PC-9 (cell line): ENCODE measurements at regions not wholly inside any gene's neighbourhood (a gene's known extent, or its start where the extent isn't known, plus 50 kb on each side); places are given as distances from the start of the nearest gene placed in this dataset.
"Not testable (repeated sequence)": the region's sequence is repeated elsewhere in the genome, so short reads cannot be mapped to it uniquely, and the experiment has no call there.

Experiments
- BruUV-seq: library from RNA; stranded (reverse); fragments of 400-500 nt; replicated peaks from 2 replicates; lab custom pipeline; 2021; lab: Mats Ljungman, UMichigan
- CTCF ChIA-PET: fragments of 300-600 bp; sonication (Branson Sonifier 250); formaldehyde crosslinking; loops from one replicate; lab custom pipeline; 2022; ENCODE audit warnings: antibody characterized with exemption; lab: Charles Lee
- POLR2A ChIA-PET: fragments of 300-600 bp; sonication (Branson Sonifier 250); formaldehyde crosslinking; loops from one replicate; lab custom pipeline; 2022; ENCODE audit warnings: antibody characterized with exemption; ENCODE audit not compliant: unreplicated experiment; lab: Charles Lee
- DNase-seq, 2 experiments: peaks; one replicate each; pipeline versions ENCODE4 v3.0.0 to v3.0.0-alpha.2; 2015 to 2022; ENCODE audit warnings: mixed read lengths in 1 of 2
- H2AFZ ChIP-seq: fragments of 200-600 bp; sonication (generic); 2 replicates; pipeline ENCODE4 v1.8.1; 2017; ENCODE audit warnings: antibody characterized with exemption
- H3F3A ChIP-seq: fragments of 200-600 bp; sonication (generic); 2 replicates; pipeline ENCODE4 v1.8.1; 2017; ENCODE audit warnings: antibody characterized with exemption, mild to moderate bottlenecking, low read depth; ENCODE audit not compliant: insufficient read depth
- H3K27ac ChIP-seq: fragments of 200-600 bp; sonication (generic); 2 replicates; pipeline ENCODE4 v1.6.1; 2016; ENCODE audit warnings: mixed run types
- H3K27me3 ChIP-seq: fragments of 200-600 bp; sonication (generic); 2 replicates; pipeline ENCODE4 v1.6.1; 2016; ENCODE audit warnings: low read depth, mixed run types; ENCODE audit not compliant: insufficient read depth
- H3K36me3 ChIP-seq: fragments of 200-600 bp; sonication (generic); 2 replicates; pipeline ENCODE4 v1.6.1; 2016; ENCODE audit warnings: low read depth, mixed run types
- H3K4me1 ChIP-seq: fragments of 200-600 bp; sonication (generic); replicated peaks from 2 replicates; pipeline ENCODE4 v1.6.1; 2016; ENCODE audit warnings: mixed run types; ENCODE audit not compliant: insufficient read depth
- H3K4me2 ChIP-seq: fragments of 200-600 bp; sonication (generic); 2 replicates; pipeline ENCODE4 v1.6.1; 2017; ENCODE audit warnings: mixed run types
- H3K4me3 ChIP-seq: fragments of 200-600 bp; sonication (generic); 2 replicates; pipeline ENCODE4 v1.6.1; 2016; ENCODE audit warnings: mixed run types
- H3K79me2 ChIP-seq: fragments of 200-600 bp; sonication (generic); 2 replicates; pipeline ENCODE4 v1.6.1; 2017; ENCODE audit warnings: low read depth, mixed run types
- H3K9me2 ChIP-seq: fragments of 200-600 bp; sonication (generic); 2 replicates; pipeline ENCODE4 v1.8.1; 2017; ENCODE audit warnings: mild to moderate bottlenecking; ENCODE audit not compliant: insufficient read depth
- H3K9me3 ChIP-seq: fragments of 200-600 bp; sonication (generic); 2 replicates; pipeline ENCODE4 v1.8.1; 2016; ENCODE audit warnings: low read depth; ENCODE audit not compliant: insufficient read depth
- H4K20me1 ChIP-seq: fragments of 200-600 bp; sonication (generic); 2 replicates; pipeline ENCODE4 v1.8.1; 2017; ENCODE audit not compliant: insufficient read depth
- CTCF ChIP-seq: fragments of 200-600 bp; sonication (generic); conservative IDR thresholded peaks from 2 replicates; pipeline ENCODE4 v1.6.1; 2017; ENCODE audit warnings: mixed run types, antibody characterized with exemption, mild to moderate bottlenecking, moderate library complexity
- EZH2 ChIP-seq: fragments of 200-600 bp; sonication (generic); IDR thresholded peaks from 2 replicates; pipeline ENCODE4 v1.8.0; 2017; ENCODE audit warnings: antibody characterized with exemption, low read depth
- intact Hi-C: fragments of 100-400 bp; cut with micrococcal nuclease; formaldehyde crosslinking; loops from one replicate; pipeline ENCODE4 v1.10.0; 2022; ENCODE audit not compliant: unreplicated experiment

- Histone ChIP-seq H3K9me3 (no peaks in the 10 kb centered on the region), H3K27me3 (no peaks in the 10 kb centered on the region), H4K20me1 (no peaks in the 10 kb centered on the region), H3K27ac (no peak overlapping the region), H3F3A (no peaks in the 10 kb centered on the region), H3K79me2 (no peaks in the 10 kb centered on the region), H3K4me1 (no peaks in the 10 kb centered on the region), H3K4me3 (no peak overlapping the region), H3K4me2 (no peak overlapping the region), H3K36me3 (no peaks in the 10 kb centered on the region), H3K9me2 (no peaks in the 10 kb centered on the region), H2AFZ (no peak overlapping the region)
- TF ChIP-seq CTCF (no peak), EZH2 (no peak)
- no TSS peak for BruUV-seq
- POLR2A ChIA-PET: no interaction called here
- CTCF ChIA-PET: no interaction called here
- DNase-seq: no peak
- intact Hi-C loops: no loop called here
These were observed 203.2 kb downstream of the LAS1L start for GRCh38 chrX:65331371-65331770.

- CTCF ChIA-PET: no interaction called here
- H3K36me3 ChIP-seq: no peaks in the 10 kb centered on the region
- no peaks in the 10 kb centered on the region for H4K20me1 ChIP-seq
- POLR2A ChIA-PET: no interaction called here
- H3K4me1 ChIP-seq: no peaks in the 10 kb centered on the region
- DNase-seq: no peak
- BruUV-seq: no TSS peak
- H2AFZ ChIP-seq: no peak overlapping the region
- H3K4me3 ChIP-seq: no peak overlapping the region
- no peak overlapping the region for H3K27ac ChIP-seq
- no peaks in the 10 kb centered on the region for H3K27me3 ChIP-seq
- intact Hi-C loops: no loop called here
- no peaks in the 10 kb centered on the region for H3K79me2 ChIP-seq
- no peaks in the 10 kb centered on the region for H3F3A ChIP-seq
- no peaks in the 10 kb centered on the region for H3K9me3 ChIP-seq
- no peaks in the 10 kb centered on the region for H3K9me2 ChIP-seq
- H3K4me2 ChIP-seq: no peak overlapping the region
- TF ChIP-seq EZH2 (no peak), CTCF (no peak)
These were observed 234.3 kb downstream of the LAS1L start for GRCh38 chrX:65300104-65300809.

GRCh38 chrX:65282905-65283304 lies 251.7 kb downstream of the LAS1L start:
- H3K9me2 ChIP-seq, H3K36me3 ChIP-seq, H3K4me3 ChIP-seq, H3K79me2 ChIP-seq, H3F3A ChIP-seq, POLR2A ChIA-PET, CTCF ChIA-PET, H4K20me1 ChIP-seq, H3K9me3 ChIP-seq, intact Hi-C loops, DNase-seq, H3K4me2 ChIP-seq, H3K4me1 ChIP-seq, H3K27me3 ChIP-seq, H2AFZ ChIP-seq, H3K27ac ChIP-seq, BruUV-seq: not testable (repeated sequence)

DNA sequence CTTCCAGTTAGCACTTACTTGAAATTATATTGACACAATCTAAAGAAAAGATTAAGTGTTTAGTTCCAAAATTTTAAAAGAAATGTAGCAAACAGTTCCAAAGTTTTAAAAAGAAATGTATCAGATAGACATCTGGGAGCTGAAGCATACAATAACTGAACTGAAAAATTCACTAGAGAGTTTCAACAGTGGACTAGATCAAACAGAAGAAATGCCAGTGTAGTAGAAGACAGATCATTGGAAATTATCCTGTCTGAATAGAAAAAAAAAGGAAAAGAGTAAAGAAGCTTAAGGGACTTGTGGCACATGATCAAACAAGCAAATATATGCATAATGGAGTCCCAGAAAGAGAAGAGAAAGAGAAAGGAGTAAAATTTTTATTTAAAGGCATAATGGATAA lies 261.4 kb downstream of the LAS1L start:
- Histone ChIP-seq H3K9me2 (no peaks in the 10 kb centered on the region), H2AFZ (no peak overlapping the region), H3F3A (no peaks in the 10 kb centered on the region), H3K36me3 (no peaks in the 10 kb centered on the region), H3K4me1 (no peaks in the 10 kb centered on the region), H3K27ac (no peak overlapping the region), H3K4me3 (no peak overlapping the region), H4K20me1 (no peaks in the 10 kb centered on the region), H3K4me2 (no peak overlapping the region), H3K79me2 (no peaks in the 10 kb centered on the region), H3K27me3 (no peaks in the 10 kb centered on the region), H3K9me3 (no peaks in the 10 kb centered on the region)
- intact Hi-C loops: no loop called here
- POLR2A ChIA-PET: no interaction called here
- DNase-seq: no peak
- TF ChIP-seq CTCF (no peak), EZH2 (no peak)
- no TSS peak for BruUV-seq
- CTCF ChIA-PET: no interaction called here
